Hepatocyte (in vitro differentiated cells): ENCODE measurements at regions not wholly inside any gene's neighbourhood (a gene's known extent, or its start where the extent isn't known, plus 50 kb on each side); places are given as distances from the start of the nearest gene placed in this dataset.

Experiments used
- CTCF ChIP-seq: fragments of 200-600 bp; sonication (generic); IDR thresholded peaks from 2 replicates; pipeline ENCODE4 v1.5.1; 2016; ENCODE audit warnings: antibody characterized with exemption, mild to moderate bottlenecking; ENCODE audit not compliant: poor library complexity
- EZH2phosphoT487 ChIP-seq: fragments of 200-600 bp; sonication (generic); IDR thresholded peaks from one replicate; pipeline ENCODE4 v1.6.1; 2018; ENCODE audit warnings: antibody characterized with exemption, mild to moderate bottlenecking, low read depth, moderate library complexity; ENCODE audit not compliant: unreplicated experiment, severe bottlenecking

GRCh38 chr4:173924561-173924960 lies 358.9 kb downstream of the FBXO8 start:
- TF ChIP-seq CTCF (no peak), EZH2phosphoT487 (no peak)
